Mesothelial cell of epicardium (in vitro differentiated cells): ENCODE measurements at regions not wholly inside any gene's neighbourhood (a gene's known extent, or its start where the extent isn't known, plus 50 kb on each side); places are given as distances from the start of the nearest gene placed in this dataset.

ENCODE experiments used
- DNase-seq, 2 experiments: peaks; one replicate each; pipeline ENCODE4 v3.0.0; 2021; ENCODE audit warnings: low spot score in 2 of 2; ENCODE audit not compliant: unreplicated experiment in 2 of 2
- H3K27ac Mint-ChIP-seq: 2 replicates; pipeline ENCODE4 v1.8.0; 2021; ENCODE audit warnings: mixed read lengths
- H3K27me3 Mint-ChIP-seq: 2 replicates; pipeline ENCODE4 v1.8.0; 2021; ENCODE audit warnings: low read depth, mixed read lengths
- H3K36me3 Mint-ChIP-seq: 2 replicates; pipeline ENCODE4 v1.8.0; 2021; ENCODE audit warnings: mixed read lengths
- H3K4me1 Mint-ChIP-seq: 2 replicates; pipeline ENCODE4 v1.8.0; 2021; ENCODE audit warnings: mixed read lengths
- H3K4me3 Mint-ChIP-seq: 2 replicates; pipeline ENCODE4 v1.8.0; 2021; ENCODE audit warnings: mild to moderate bottlenecking, moderate library complexity, mixed read lengths
- H3K9me3 Mint-ChIP-seq: 2 replicates; pipeline ENCODE4 v1.8.0; 2021; ENCODE audit warnings: mixed read lengths
- TF ChIP-seq, protein P1 (sequence below): fragments of 200-600 bp; sonication (generic); IDR thresholded peaks from one replicate; pipeline ENCODE4 v1.5.0; 2021; ENCODE audit warnings: antibody characterized with exemption; ENCODE audit not compliant: unreplicated experiment

DNA sequence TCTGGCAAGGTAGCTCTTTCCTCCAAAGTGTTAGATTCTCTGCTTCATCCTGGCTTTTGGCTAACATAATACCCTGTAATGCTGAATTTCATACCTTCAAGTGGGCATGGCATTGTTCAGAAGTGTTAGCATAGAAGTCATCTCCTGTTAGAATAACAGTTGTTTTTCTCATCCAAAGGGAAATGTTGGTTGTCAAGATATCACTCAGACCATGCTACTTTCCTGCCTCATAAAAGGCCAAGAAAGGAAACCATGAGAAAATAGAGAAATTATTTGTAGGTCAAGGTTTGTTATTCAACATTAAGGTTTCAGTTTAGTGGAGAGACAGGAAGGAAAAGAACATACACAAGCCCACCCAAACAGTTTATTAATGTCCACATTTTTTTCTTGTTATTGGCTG, 472.5 kb downstream of the ARHGEF28 start:
- Mint-ChIP-seq H3K4me3 (no peak overlapping the region), H3K27ac (no peak overlapping the region), H3K27me3 (no peaks in the 10 kb centered on the region), H3K4me1 (peaks cover 16% of the 10 kb centered on the region), H3K9me3 (peaks cover 8% of the 10 kb centered on the region), H3K36me3 (no peaks in the 10 kb centered on the region)
- TF ChIP-seq, protein P1, sequence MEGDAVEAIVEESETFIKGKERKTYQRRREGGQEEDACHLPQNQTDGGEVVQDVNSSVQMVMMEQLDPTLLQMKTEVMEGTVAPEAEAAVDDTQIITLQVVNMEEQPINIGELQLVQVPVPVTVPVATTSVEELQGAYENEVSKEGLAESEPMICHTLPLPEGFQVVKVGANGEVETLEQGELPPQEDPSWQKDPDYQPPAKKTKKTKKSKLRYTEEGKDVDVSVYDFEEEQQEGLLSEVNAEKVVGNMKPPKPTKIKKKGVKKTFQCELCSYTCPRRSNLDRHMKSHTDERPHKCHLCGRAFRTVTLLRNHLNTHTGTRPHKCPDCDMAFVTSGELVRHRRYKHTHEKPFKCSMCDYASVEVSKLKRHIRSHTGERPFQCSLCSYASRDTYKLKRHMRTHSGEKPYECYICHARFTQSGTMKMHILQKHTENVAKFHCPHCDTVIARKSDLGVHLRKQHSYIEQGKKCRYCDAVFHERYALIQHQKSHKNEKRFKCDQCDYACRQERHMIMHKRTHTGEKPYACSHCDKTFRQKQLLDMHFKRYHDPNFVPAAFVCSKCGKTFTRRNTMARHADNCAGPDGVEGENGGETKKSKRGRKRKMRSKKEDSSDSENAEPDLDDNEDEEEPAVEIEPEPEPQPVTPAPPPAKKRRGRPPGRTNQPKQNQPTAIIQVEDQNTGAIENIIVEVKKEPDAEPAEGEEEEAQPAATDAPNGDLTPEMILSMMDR = no peak
- DNase-seq = no peak

DNA sequence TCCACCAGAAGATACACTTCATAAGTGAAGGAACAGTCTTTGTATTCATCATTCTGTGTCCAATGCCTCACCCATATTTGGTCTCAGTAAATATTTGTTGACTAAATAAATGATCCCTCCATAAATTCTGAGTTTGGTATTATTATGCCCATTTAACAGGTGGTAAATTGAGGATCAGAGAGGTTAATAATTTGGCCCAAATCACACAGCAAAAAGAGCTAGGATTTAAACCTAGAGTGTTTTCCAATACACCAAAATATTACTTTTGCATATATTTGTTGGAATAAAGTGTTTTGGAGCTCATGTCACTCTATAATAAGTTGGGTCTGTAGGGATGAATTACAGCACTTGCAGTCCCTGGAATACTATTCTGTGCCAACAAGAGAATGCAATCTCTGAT, 470.3 kb downstream of the ARHGEF28 start:
- H3K9me3 Mint-ChIP-seq = peaks cover 8% of the 10 kb centered on the region
- no peak for DNase-seq
- H3K36me3 Mint-ChIP-seq = no peaks in the 10 kb centered on the region
- no peak overlapping the region for H3K4me3 Mint-ChIP-seq
- no peak overlapping the region for H3K27ac Mint-ChIP-seq
- TF ChIP-seq, protein P1 = no peak
- peaks cover 22% of the 10 kb centered on the region for H3K4me1 Mint-ChIP-seq
- H3K27me3 Mint-ChIP-seq = no peaks in the 10 kb centered on the region

GRCh38 chr5:74095871-74096270, 469.9 kb downstream of the ARHGEF28 start:
- no peak for DNase-seq

GRCh38 chr5:74094782-74095108, 468.7 kb downstream of the ARHGEF28 start:
- H3K27ac Mint-ChIP-seq = no peak overlapping the region
- peaks cover 22% of the 10 kb centered on the region for H3K4me1 Mint-ChIP-seq
- no peak overlapping the region for H3K4me3 Mint-ChIP-seq
- DNase-seq = no peak
- no peaks in the 10 kb centered on the region for H3K27me3 Mint-ChIP-seq
- H3K9me3 Mint-ChIP-seq = peaks cover 6% of the 10 kb centered on the region
- TF ChIP-seq, protein P1 = no peak
- no peaks in the 10 kb centered on the region for H3K36me3 Mint-ChIP-seq

More at GRCh38 chr5:74095871-74096270, 469.9 kb downstream of the ARHGEF28 start:
- no peak overlapping the region for H3K4me3 Mint-ChIP-seq
- H3K4me1 Mint-ChIP-seq = peaks cover 22% of the 10 kb centered on the region
- no peaks in the 10 kb centered on the region for H3K27me3 Mint-ChIP-seq
- TF ChIP-seq, protein P1 = no peak
- peaks cover 8% of the 10 kb centered on the region for H3K9me3 Mint-ChIP-seq
- H3K27ac Mint-ChIP-seq = no peak overlapping the region
- H3K36me3 Mint-ChIP-seq = no peaks in the 10 kb centered on the region

DNA sequence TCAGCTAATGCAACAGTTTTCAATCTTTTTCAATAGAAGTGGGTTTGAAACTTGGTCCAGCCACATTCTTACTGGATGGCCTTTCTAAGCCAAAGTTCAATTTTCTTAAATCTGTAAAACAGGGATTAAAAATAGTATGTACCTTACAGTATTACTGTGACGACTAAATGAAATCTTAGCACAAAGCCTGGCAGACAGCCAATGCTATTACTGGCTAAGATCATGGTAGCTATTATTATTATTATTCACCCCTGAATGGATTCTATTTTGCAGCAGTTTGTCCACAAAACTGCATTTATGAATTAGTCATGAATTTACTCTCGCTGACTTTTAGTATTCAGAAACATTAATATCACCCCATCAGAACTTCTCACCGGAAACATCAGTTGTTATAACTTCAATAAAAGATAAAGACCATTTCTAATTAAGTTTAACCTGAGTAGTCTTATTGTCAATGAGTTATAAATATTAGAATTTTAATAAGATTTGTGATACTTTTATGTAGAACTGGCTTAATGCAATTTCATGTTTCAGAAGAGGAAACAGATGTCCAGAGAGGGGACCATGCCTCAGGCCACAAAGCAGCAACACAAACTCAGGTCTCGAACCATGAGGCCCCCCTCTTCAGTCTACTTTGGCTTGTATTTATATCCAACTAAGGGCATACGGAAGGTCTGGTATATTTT, 468.2 kb downstream of the ARHGEF28 start:
- TF ChIP-seq, protein P1 = no peak
- Mint-ChIP-seq H3K9me3 (peaks cover 1% of the 10 kb centered on the region), H3K4me1 (peaks cover 22% of the 10 kb centered on the region), H3K27me3 (no peaks in the 10 kb centered on the region), H3K4me3 (no peak overlapping the region), H3K36me3 (no peaks in the 10 kb centered on the region), H3K27ac (no peak overlapping the region)
- DNase-seq = no peak

DNA sequence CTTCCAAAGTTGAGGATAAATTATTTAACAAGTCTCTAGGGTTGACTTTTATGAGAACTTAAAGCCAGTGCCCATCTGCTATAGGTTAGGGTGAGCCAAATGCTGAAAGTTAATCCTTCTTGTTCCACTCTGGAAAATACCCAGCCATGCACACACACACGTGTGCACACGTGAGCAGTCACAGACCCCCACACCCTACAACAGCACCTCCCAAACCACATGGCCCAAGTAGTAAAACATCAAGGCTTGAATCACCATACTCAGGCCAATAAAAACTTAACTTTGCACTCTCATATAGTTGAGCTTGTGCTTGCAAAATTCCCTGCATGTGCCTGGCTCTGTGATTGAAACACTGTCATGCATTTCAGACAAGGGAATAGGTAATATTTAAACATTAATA, 467.6 kb downstream of the ARHGEF28 start:
- Mint-ChIP-seq H3K27ac (peak overlapping the region; percentile 47), H3K9me3 (no peaks in the 10 kb centered on the region), H3K36me3 (no peaks in the 10 kb centered on the region), H3K27me3 (no peaks in the 10 kb centered on the region), H3K4me1 (peaks cover 17% of the 10 kb centered on the region), H3K4me3 (no peak overlapping the region)
- TF ChIP-seq, protein P1 = no peak
- no peak for DNase-seq
